H1 (cell line): ENCODE measurements at regions not wholly inside any gene's neighbourhood (a gene's known extent, or its start where the extent isn't known, plus 50 kb on each side); places are given as distances from the start of the nearest gene placed in this dataset.

Experiments used
- CTCF ChIA-PET: fragments of 300-600 bp; sonication (Branson Sonifier 250); formaldehyde crosslinking; loops from one replicate; lab custom pipeline; 2021; ENCODE audit not compliant: partially characterized antibody; lab: Charles Lee
- POLR2A ChIA-PET: fragments of 300-600 bp; sonication (Branson Sonifier 250); formaldehyde crosslinking; loops from one replicate; lab custom pipeline; 2021; ENCODE audit warnings: inconsistent platforms; ENCODE audit not compliant: partially characterized antibody; lab: Charles Lee
- DNase-seq, 2 experiments: peaks; one replicate each; pipeline versions ENCODE4 v3.0.0 to v3.0.0-alpha.2; 2010 to 2022; ENCODE audit warnings: low spot score in 2 of 2, low read depth in 1 of 2, mixed read lengths in 1 of 2
- FAIRE-seq: peaks from 2 replicates; lab custom pipeline; 2011; peaks lifted over from hg19 to GRCh38; lab: Jason Lieb, UNC
- H2AFZ ChIP-seq: 2 replicates; pipeline ENCODE4 v1.8.1; 2012; ENCODE audit warnings: low read length, inconsistent platforms
- H2AK5ac ChIP-seq: 2 replicates; pipeline ENCODE4 v1.6.1; 2013; ENCODE audit warnings: low read depth, low read length
- H2BK120ac ChIP-seq: replicated peaks from 2 replicates; pipeline ENCODE3; 2013; ENCODE audit warnings: low read depth, low read length, inconsistent platforms
- H2BK12ac ChIP-seq: 2 replicates; pipeline ENCODE4 v1.6.1; 2013; ENCODE audit warnings: low read depth, low read length
- H2BK15ac ChIP-seq: 2 replicates; pipeline ENCODE4 v1.6.1; 2013; ENCODE audit warnings: low read length
- H2BK20ac ChIP-seq: 2 replicates; pipeline ENCODE4 v1.6.1; 2013; ENCODE audit warnings: low read length
- H2BK5ac ChIP-seq: 2 replicates; pipeline ENCODE4 v1.6.1; 2013; ENCODE audit warnings: low read depth, low read length
- H3K14ac ChIP-seq: 2 replicates; pipeline ENCODE4 v1.6.1; 2013; ENCODE audit warnings: inconsistent platforms; ENCODE audit not compliant: insufficient read length
- H3K18ac ChIP-seq: 2 replicates; pipeline ENCODE4 v1.6.1; 2013; ENCODE audit warnings: low read length; ENCODE audit errors: extremely low read depth
- H3K23ac ChIP-seq: 2 replicates; pipeline ENCODE4 v1.6.1; 2013; ENCODE audit warnings: inconsistent platforms; ENCODE audit not compliant: insufficient read length
- H3K23me2 ChIP-seq: 2 replicates; pipeline ENCODE4 v1.6.1; 2013; ENCODE audit warnings: low read depth, low read length
- H3K27ac ChIP-seq: 2 replicates; pipeline ENCODE4 v1.6.1; 2011; ENCODE audit warnings: low read depth, low read length, inconsistent platforms
- H3K27me3 ChIP-seq, 4 experiments: replicated peaks in 1 of 4; 1 replicate in 1 of 4; 2 replicates in 3 of 4; pipeline versions ENCODE4 v1.6.1 to v1.8.1; 2011 to 2013; ENCODE audit warnings: low read length in 3 of 4, mild to moderate bottlenecking in 3 of 4, inconsistent platforms in 2 of 4, mixed read lengths in 2 of 4, moderate library complexity in 1 of 4; ENCODE audit not compliant: control insufficient read depth in 3 of 4, insufficient read depth in 3 of 4; ENCODE audit errors: extremely low read depth in 1 of 4
- H3K36me3 ChIP-seq, 4 experiments: 2 replicates each; pipeline versions ENCODE4 v1.6.1 to v1.8.1; 2011 to 2013; ENCODE audit warnings: mild to moderate bottlenecking in 4 of 4, low read length in 3 of 4, moderate library complexity in 2 of 4, control low read depth in 1 of 4, inconsistent platforms in 1 of 4; ENCODE audit not compliant: insufficient read depth in 4 of 4, control insufficient read depth in 2 of 4
- H3K4ac ChIP-seq: replicated peaks from 2 replicates; pipeline ENCODE3; 2013; ENCODE audit warnings: low read length, low read depth, mixed read lengths, inconsistent platforms; ENCODE audit not compliant: insufficient read length
- H3K4me1 ChIP-seq, 4 experiments: replicated peaks in 1 of 4; 1 replicate in 1 of 4; 2 replicates in 3 of 4; pipeline versions ENCODE4 v1.6.1 to v1.8.1; 2011 to 2013; ENCODE audit warnings: low read length in 3 of 4, inconsistent platforms in 2 of 4, mixed read lengths in 1 of 4; ENCODE audit not compliant: insufficient read depth in 4 of 4, control insufficient read depth in 3 of 4
- H3K4me2 ChIP-seq, 2 experiments: 2 replicates each; pipeline versions ENCODE4 v1.6.1 to v1.8.1; 2011 to 2013; ENCODE audit warnings: low read depth in 2 of 2, low read length in 2 of 2, control low read depth in 1 of 2, inconsistent platforms in 1 of 2, mild to moderate bottlenecking in 1 of 2; ENCODE audit not compliant: insufficient read depth in 1 of 2
- H3K4me3 ChIP-seq, 4 experiments: fragments of 200-600, 300-600 bp in 1 of 4; sonication (generic), shearing (Covaris generic), sonication (Bioruptor Twin) in 1 of 4; 2 replicates each; pipeline versions ENCODE4 v1.5.1 to v1.8.1; 2011 to 2016; ENCODE audit warnings: low read length in 4 of 4, low read depth in 3 of 4, control low read depth in 2 of 4, inconsistent platforms in 2 of 4, mild to moderate bottlenecking in 2 of 4, mixed read lengths in 1 of 4, moderate library complexity in 1 of 4; ENCODE audit not compliant: insufficient read depth in 2 of 4; ENCODE audit errors: extremely low read depth in 1 of 4
- H3K56ac ChIP-seq: replicated peaks from 2 replicates; pipeline ENCODE3; 2013; ENCODE audit warnings: low read depth, mild to moderate bottlenecking, mixed read lengths, low read length, inconsistent platforms; ENCODE audit not compliant: insufficient read length
- H3K79me1 ChIP-seq: 2 replicates; pipeline ENCODE4 v1.6.1; 2013; ENCODE audit warnings: low read depth, low read length, control low read depth
- H3K79me2 ChIP-seq, 2 experiments: 2 replicates each; pipeline versions ENCODE4 v1.6.1 to v1.8.1; 2012 to 2013; ENCODE audit warnings: low read length in 2 of 2, mild to moderate bottlenecking in 2 of 2, inconsistent platforms in 1 of 2; ENCODE audit not compliant: insufficient read depth in 2 of 2, control insufficient read depth in 1 of 2
- H3K9ac ChIP-seq, 4 experiments: replicated peaks in 1 of 4; 1 replicate in 1 of 4; 2 replicates in 3 of 4; pipeline versions ENCODE4 v1.6.1 to v1.8.1; 2011 to 2013; ENCODE audit warnings: low read depth in 3 of 4, low read length in 3 of 4, control low read depth in 2 of 4, mild to moderate bottlenecking in 2 of 4, moderate library complexity in 2 of 4, inconsistent platforms in 1 of 4; ENCODE audit errors: extremely low read depth in 1 of 4
- H3K9me3 ChIP-seq, 2 experiments: 2 replicates each; pipeline versions ENCODE4 v1.6.1 to v1.8.1; 2012 to 2013; ENCODE audit warnings: mild to moderate bottlenecking in 2 of 2, moderate library complexity in 2 of 2, control low read depth in 1 of 2, inconsistent platforms in 1 of 2, low read depth in 1 of 2, low read length in 1 of 2, mixed read lengths in 1 of 2; ENCODE audit not compliant: insufficient read depth in 2 of 2
- H4K20me1 ChIP-seq, 2 experiments: replicated peaks in 1 of 2; 2 replicates each; pipeline versions ENCODE3 to v1.8.1; 2011 to 2013; ENCODE audit warnings: inconsistent platforms in 2 of 2, low read length in 2 of 2, mild to moderate bottlenecking in 1 of 2; ENCODE audit not compliant: insufficient read depth in 2 of 2, control insufficient read depth in 1 of 2
- H4K5ac ChIP-seq: 2 replicates; pipeline ENCODE4 v1.6.1; 2013; ENCODE audit warnings: low read length, low read depth, mixed read lengths, inconsistent platforms; ENCODE audit not compliant: insufficient read length
- H4K8ac ChIP-seq: 2 replicates; pipeline ENCODE4 v1.8.0; 2013; ENCODE audit warnings: mild to moderate bottlenecking, moderate library complexity, low read length, inconsistent platforms; ENCODE audit not compliant: insufficient read depth; ENCODE audit errors: extremely low read depth
- H4K91ac ChIP-seq: replicated peaks from 2 replicates; pipeline ENCODE3; 2013; ENCODE audit warnings: low read length, mixed read lengths, inconsistent platforms; ENCODE audit not compliant: insufficient read length
- JUN ChIP-seq: IDR thresholded peaks from 2 replicates; pipeline ENCODE4 v1.6.1; 2011; ENCODE audit warnings: low read depth, mild to moderate bottlenecking, improper control_type of control experiment, low read length
- JUND ChIP-seq: IDR thresholded peaks from 2 replicates; pipeline ENCODE4 v1.6.1; 2011; ENCODE audit warnings: mild to moderate bottlenecking, improper control_type of control experiment, low read length
- MAFK ChIP-seq: IDR thresholded peaks from 2 replicates; pipeline ENCODE4 v1.6.1; 2012; ENCODE audit warnings: low read depth, mild to moderate bottlenecking, improper control_type of control experiment, low read length
- RAD21 ChIP-seq, 2 experiments: IDR thresholded peaks in 1 of 2; conservative IDR thresholded peaks in 1 of 2; 2 replicates each; pipeline ENCODE4 v1.6.1; 2011; ENCODE audit warnings: low read depth in 2 of 2, low read length in 2 of 2, improper control_type of control experiment in 1 of 2, inconsistent platforms in 1 of 2, mild to moderate bottlenecking in 1 of 2, moderate library complexity in 1 of 2
- RBBP5 ChIP-seq: IDR thresholded peaks from 2 replicates; pipeline ENCODE4 v1.7.1; 2012; ENCODE audit warnings: low read depth, mild to moderate bottlenecking, inconsistent platforms, low read length, moderate library complexity, borderline replicate concordance
- SIN3A ChIP-seq, 2 experiments: IDR thresholded peaks in 1 of 2; conservative IDR thresholded peaks in 1 of 2; 2 replicates each; pipeline ENCODE4 v1.6.1; 2011 to 2012; ENCODE audit warnings: low read length in 2 of 2, improper control_type of control experiment in 1 of 2, low read depth in 1 of 2, mild to moderate bottlenecking in 1 of 2
- SRF ChIP-seq: IDR thresholded peaks from 2 replicates; pipeline ENCODE4 v1.6.1; 2011; ENCODE audit warnings: mild to moderate bottlenecking, low read depth, low read length, moderate library complexity
- TBP ChIP-seq: IDR thresholded peaks from 2 replicates; pipeline ENCODE4 v1.6.1; 2011; ENCODE audit warnings: low read depth, low read length, improper control_type of control experiment
- WGBS, 2 experiments: shearing (Covaris generic) in 1 of 2; methylation state at CpG; one replicate each; pipeline versions ENCODE4 v1.1.6 to v1.1.7; 2013 to 2015; ENCODE audit warnings: low lambda C conversion rate in 2 of 2, mixed read lengths in 2 of 2, inconsistent platforms in 1 of 2, low coverage in 1 of 2, missing lambda C conversion rate in 1 of 2; ENCODE audit not compliant: insufficient replicate concordance in 2 of 2, insufficient coverage in 1 of 2, insufficient read length in 1 of 2; ENCODE audit errors: extremely low coverage in 1 of 2, missing lambda C conversion rate in 1 of 2; 5-methylcytosine and 5-hydroxymethylcytosine counted together

GRCh38 chrX:46262304-46262703 is 282.9 kb downstream of the ZNF674 start:
- Histone ChIP-seq H3K79me2 (no peaks in the 10 kb centered on the region), H3K27ac (no peak overlapping the region), H2BK5ac (no peak overlapping the region), H4K91ac (no peak overlapping the region), H4K20me1 (no peaks in the 10 kb centered on the region), H2BK15ac (no peak overlapping the region), H3K9ac (no peak overlapping the region), H2AFZ (no peak overlapping the region), H4K5ac (no peak overlapping the region), H3K4ac (no peak overlapping the region), H2BK20ac (no peak overlapping the region), H3K14ac (no peak overlapping the region), H3K4me1 (no peaks in the 10 kb centered on the region; a peak in 1 of 7 replicates), H3K79me1 (no peaks in the 10 kb centered on the region), H2BK120ac (no peak overlapping the region), H3K18ac (no peak overlapping the region), H2BK12ac (no peak overlapping the region), H3K36me3 (no peaks in the 10 kb centered on the region), H4K8ac (no peak overlapping the region), H3K4me2 (no peak overlapping the region), H3K9me3 (no peaks in the 10 kb centered on the region), H2AK5ac (no peak overlapping the region), H3K27me3 (no peaks in the 10 kb centered on the region), H3K23ac (no peak overlapping the region), H3K4me3 (no peak overlapping the region), H3K23me2 (no peaks in the 10 kb centered on the region), H3K56ac (no peak overlapping the region)
- WGBS, 2 experiments: 75% methylated on average over 3 of the region's 3 CpGs; no CpG with 5 or more reads in 1 of the 2 experiments
- POLR2A ChIA-PET: no interaction called here
- FAIRE-seq (no peak), DNase-seq (no peak)
- CTCF ChIA-PET: interaction anchor here (1.1 kb wide), 1 partner anchor 9 kb away, joined by 3 read pairs; no protein-coding TSS in a partner anchor
- TF ChIP-seq RAD21 (IDR thresholded peaks at IDR 0.05 in 1 of 2, conservative IDR thresholded peaks at IDR 0.05 in 1 of 2; ENCODE audit: low read depth in 2 of 2, low read length in 2 of 2) (no peak), SRF (no peak), RBBP5 (no peak), JUND (no peak), TBP (no peak), JUN (no peak), MAFK (no peak), SIN3A (conservative IDR thresholded peaks at IDR 0.05 in 1 of 2, IDR thresholded peaks at IDR 0.05 in 1 of 2; ENCODE audit: low read depth in 1 of 2, low read length in 2 of 2) (no peak)
